ENCODE measurements at regions not wholly inside any gene's neighbourhood (a gene's known extent, or its start where the extent isn't known, plus 50 kb on each side); places are given as distances from the start of the nearest gene placed in this dataset.
"Not testable (repeated sequence)": the region's sequence is repeated elsewhere in the genome, so short reads cannot be mapped to it uniquely, and the experiment has no call there.

DNA sequence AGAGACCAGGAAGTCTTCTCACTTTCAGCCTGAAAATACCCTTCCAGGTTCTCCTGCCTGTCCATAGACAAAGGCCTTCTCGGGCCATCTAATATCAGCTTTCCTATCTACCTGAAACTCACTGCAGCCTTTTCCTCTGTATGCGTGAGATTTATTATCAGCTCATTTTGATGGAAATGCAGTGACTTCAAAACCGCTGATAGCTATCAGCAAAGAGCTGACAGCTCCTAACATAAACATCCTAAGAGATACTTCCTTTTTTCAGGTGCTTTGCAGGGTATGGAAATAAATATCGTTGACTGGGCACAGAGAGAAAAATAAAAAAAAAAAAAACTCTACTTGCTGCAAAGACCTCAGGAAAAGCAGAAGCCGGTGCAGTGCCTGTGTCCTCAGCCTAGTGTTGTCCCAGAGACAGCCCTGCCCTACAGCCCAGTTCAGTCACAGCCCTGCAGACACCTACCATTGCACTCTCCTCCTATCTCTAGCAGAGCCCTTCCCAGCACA lies 215.0 kb upstream of the EGLN3 start:
- no peak overlapping the region for H3K4me3 ChIP-seq (ENCODE audit: low read length)
- no peak for TF ChIP-seq ZNF274 (IDR thresholded peaks at IDR 0.05; ENCODE audit: low read depth, low read length)

DNA sequence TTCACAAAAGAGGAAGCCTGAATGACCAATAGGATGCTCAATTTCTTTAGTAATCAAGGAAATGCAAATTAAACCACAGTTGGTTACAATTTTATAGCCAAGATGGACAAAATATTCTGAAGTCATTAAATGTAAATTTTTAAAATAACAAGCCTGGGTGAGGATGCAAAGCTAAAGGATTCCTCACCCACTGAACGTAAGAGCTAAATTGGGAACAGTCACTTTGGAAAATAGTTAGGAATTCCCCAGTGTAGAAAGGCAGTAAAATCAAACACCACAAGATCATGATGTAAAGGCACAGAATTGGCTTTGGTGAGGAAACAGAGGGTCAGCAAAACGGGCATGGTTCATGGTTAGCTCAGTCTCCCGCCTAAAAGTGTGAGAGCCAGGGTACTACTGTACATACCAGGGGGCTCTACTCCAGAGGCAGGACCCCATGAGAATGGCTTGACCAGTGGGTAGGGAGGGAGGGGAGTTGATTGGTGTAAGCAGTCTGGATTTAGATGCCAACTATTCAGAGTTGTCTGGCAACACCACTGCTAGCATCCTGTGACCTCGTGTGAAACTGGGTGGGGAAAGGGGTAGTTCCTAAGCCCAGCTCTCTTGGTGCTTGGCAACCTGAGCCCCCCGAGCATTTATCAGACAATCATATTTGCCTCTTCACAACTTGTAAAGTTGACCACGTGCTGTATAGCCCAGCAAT lies 213.4 kb upstream of the EGLN3 start:
- H3K4me3 ChIP-seq (ENCODE audit: low read length): no peak overlapping the region
- no peak for TF ChIP-seq ZNF274 (IDR thresholded peaks at IDR 0.05; ENCODE audit: low read depth, low read length)

DNA sequence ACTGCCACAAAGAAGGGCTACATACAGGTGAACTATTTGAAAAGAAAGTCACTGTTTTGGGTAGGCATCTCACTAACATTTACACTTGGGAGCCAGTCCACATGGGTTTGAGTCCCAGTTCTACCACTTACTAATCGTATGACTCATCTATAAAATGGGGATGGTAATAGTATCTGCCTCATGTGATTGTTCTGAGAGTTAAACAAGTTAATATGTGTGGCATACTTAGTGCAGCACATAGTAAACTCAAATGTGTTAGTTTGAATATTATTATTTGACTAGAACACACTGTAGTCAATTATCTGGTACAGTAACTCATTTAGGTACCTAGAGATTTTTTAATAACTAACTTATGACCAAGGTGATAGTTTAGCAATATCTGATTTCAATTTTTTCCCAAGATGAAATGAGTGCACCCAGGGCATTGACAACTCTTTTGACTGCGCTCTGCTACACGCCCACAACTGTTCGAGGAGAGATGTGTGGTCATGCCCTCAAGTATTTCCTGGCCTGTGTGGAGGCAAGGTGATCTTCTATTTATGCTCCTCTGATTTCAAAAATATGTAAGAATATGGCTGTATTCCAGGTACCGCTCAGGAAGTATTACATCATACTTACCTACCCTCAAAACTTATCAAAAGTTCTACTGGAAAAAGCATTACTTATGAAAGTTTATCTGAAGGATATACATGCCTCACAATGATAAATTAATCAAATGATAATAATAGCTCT lies 210.6 kb upstream of the EGLN3 start:
- no peak for TF ChIP-seq ZNF274 (IDR thresholded peaks at IDR 0.05; ENCODE audit: low read depth, low read length)
- H3K4me3 ChIP-seq (ENCODE audit: low read length): no peak overlapping the region

DNA sequence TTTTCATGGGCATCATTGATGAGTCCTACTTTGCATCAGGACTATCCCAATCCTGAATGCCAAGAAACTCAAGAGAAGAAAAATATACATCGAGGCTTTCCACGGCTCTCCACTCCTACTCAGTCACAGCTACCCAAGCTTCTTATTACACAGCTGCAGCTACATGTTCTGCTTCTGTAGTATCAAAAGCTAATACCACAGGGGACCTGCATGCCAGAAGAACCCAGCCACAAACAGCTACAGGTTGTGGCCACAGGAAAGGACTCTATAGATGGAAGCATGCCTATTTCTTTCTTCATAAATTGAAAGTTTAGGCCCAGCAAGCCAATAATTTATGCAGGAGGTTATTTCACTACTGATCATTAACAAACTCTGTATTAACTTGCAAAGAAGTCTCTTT lies 209.7 kb upstream of the EGLN3 start:
- no peak for TF ChIP-seq ZNF274 (IDR thresholded peaks at IDR 0.05; ENCODE audit: low read depth, low read length)
- no peak overlapping the region for H3K4me3 ChIP-seq (ENCODE audit: low read length)

DNA sequence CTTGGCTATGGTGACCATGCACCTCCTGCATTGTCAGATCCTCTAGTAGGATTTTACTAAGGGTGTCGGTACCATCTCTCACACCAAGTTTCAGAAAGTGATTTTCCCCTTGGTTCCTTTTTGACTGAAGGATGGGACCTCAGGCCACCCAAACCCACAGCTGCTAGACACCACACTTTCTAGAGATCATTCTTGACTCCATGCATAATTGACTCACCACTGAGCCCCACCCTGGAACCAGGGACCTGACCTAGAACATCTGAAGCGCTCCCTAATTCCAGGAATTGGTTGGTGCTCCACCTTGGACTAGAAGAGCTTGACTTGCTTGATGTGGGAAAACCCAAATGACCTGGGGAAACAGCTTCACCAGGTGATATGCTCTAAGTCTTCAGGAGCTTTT lies 206.8 kb upstream of the EGLN3 start:
- TF ChIP-seq ZNF274 (IDR thresholded peaks at IDR 0.05; ENCODE audit: low read depth, low read length): no peak
- H3K4me3 ChIP-seq (ENCODE audit: low read length): no peak overlapping the region

DNA sequence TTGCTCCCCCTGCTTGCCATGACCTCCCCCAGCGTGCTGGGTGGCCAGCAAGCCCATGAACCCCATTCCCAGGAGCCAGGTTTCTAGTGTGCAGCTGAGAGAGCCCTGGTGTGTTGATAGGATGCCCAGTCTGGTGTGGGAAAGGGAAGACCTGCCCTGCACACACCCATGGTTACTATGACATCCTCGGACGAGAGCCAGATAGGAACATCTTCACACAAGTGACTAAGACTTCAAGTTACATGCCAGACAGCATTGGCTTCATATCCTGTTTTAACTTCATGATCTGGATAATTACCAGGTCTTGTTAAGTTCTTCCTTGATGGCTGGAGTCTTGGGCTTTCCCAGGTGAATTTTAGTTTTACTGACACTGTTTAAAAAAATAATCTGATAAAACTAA lies 196.6 kb upstream of the EGLN3 start:
- no peak for TF ChIP-seq ZNF274 (IDR thresholded peaks at IDR 0.05; ENCODE audit: low read depth, low read length)
- H3K4me3 ChIP-seq (ENCODE audit: low read length): no peak overlapping the region

DNA sequence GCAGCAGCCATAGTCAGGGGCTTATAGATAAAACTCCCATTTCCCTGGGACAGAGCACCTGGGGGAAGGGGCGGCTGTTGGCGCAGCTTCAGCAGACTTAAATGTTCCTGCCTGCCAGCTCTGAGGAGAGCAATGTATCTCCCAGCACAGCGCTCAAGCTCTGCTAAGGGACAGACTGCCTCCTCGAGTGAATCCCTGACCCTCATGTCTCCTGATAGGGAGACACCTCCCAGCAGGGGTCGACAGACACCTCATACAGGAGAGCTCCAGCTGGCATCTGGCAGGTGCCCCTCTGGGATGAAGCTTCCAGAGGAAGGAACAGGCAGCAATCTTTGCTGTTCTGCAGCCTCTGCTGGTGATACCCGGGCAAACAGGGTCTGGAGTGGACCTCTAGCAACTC lies 189.3 kb upstream of the EGLN3 start:
- not testable (repeated sequence) for H3K4me3 ChIP-seq (ENCODE audit: low read length)

DNA sequence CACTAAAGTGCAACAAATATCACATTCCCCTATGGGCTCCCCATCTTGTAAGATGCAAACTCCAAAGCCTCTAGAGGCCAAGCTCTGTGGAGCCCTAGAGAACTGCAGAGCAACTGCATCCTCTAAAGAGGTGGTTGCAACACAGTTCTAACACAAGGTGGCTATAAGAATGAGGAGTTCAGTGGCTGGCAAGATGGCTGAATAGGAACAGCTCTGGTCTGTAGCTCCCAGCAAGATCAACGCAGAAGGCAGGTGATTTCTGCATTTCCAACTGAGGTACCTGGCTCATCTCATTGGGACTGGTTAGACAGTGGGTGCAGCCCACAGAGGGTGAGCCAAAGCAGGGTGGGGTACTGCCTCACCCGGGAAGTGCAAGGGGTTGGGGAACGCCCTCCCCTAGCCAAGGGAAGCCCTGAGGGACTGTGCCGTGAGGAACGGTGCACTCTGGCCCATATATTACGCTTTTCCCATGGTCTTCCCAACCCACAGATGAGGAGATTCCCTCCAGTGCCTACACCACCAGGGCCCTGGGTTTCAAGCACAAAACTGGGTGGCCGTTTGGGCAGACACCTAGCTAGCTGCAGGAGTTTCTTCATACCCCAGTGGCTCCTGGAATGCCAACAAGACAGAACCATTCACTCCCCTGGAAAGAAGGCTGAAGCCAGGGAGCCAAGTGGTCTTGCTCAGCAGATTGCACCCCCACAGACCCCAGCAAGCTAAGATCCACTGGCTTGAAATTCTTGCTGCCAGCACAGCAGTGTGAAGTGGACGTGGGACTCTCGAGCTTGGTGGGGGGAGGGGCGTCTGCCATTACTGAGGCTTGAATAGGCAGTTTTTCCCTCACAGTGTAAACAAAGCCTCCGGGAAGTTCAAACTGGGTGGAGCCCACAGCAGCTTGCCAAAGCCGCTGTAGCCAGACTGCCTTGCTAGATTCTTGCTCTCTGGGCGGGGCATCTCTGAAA lies 188.6 kb upstream of the EGLN3 start:
- not testable (repeated sequence) for H3K4me3 ChIP-seq (ENCODE audit: low read length)

DNA sequence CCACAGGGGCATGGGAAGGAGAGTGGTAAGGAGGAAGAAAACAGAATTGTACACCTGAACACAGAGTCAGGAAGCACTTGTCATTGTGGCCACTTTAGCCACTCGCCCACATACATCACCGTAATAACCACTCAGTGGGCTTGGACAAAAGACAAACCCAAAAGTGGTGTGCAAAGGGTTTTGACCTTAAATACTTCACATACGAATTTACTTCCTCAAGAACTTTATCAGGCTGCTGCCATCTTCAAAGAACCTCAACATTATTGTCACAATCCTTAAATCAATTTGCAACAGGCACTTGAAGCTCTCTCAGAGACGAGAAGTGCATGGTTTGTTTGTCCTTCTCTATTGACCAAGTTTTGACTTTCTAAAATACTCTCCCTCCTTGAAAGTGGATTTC lies 187.3 kb upstream of the EGLN3 start:
- no peak for TF ChIP-seq ZNF274 (IDR thresholded peaks at IDR 0.05; ENCODE audit: low read depth, low read length)
- no peak overlapping the region for H3K4me3 ChIP-seq (ENCODE audit: low read length)

DNA sequence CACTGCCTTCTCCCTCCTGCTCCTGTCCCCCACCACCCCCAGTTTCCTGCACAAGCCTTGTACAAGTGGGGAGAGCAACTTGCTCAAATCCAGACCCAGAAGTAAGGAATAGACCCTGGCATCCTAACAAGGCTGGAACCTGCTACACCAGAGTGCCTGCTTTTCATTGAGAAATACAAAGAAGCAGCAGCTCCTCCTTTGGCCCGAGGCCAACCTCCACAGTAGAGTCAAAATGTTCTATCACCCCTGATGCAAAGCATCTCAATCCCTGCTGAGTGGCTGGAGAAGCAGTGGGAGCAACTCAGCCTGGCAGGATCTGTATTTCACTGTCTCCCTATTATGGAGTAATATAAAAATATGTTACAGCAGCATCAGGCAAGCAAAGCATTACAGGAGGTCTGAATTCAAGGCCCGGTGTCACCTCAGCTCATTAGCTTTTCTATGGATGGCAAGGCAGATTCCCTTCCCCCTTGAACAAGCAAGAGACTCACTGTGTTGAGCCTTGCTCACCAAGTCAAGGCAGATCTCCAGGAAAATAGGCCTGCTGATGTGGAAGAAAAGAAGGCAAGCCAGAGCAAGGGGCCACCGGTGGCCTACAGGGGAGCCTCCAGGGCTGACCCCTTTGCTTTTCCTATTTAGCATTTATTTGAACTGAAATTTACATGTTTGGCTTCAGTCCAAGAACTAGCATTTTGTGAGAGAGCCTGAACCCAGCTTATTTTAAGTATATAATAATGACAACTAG lies 186.3 kb upstream of the EGLN3 start:
- H3K4me3 ChIP-seq (ENCODE audit: low read length): no peak overlapping the region
- TF ChIP-seq ZNF274 (IDR thresholded peaks at IDR 0.05; ENCODE audit: low read depth, low read length): no peak

DNA sequence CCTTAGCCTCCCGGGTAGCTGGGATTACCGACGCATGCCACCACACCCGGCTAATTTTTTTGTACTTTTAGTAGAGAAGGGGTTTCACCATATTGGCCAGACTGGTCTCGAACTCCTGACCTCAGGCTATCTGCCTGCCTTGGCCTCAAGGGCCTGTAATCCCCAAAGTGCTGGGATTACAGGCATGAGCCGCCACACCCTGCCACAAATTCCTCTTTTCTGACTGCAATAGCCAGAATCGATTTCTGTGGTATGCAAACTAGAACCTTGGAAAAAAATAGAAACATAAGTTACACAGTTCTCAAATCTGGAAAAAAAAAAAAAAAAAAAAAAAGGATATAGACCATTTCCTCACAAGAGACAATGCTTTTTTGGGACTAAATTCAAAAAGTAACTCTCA lies 184.6 kb upstream of the EGLN3 start:
- H3K4me3 ChIP-seq (ENCODE audit: low read length): no peak overlapping the region
- TF ChIP-seq ZNF274 (IDR thresholded peaks at IDR 0.05; ENCODE audit: low read depth, low read length): no peak

DNA sequence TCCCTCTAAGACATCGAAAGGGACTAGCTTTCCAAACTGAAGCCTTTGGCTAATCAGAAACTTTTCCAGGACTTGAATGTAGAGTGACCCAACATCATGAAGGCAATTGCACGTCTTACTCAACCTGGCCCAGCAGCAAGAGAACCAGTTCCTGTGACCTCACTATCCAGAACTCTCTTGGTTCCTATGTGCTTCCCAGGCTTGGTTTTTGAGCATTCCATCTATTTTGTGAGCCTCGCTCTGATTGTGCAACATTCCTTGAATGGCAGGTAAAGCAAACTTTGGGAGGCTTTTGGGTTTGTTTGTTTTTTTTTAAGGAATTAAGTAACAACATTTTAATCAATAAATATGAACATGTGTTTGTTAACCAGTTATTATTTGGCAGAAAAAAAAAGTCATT lies 183.6 kb upstream of the EGLN3 start:
- TF ChIP-seq ZNF274 (IDR thresholded peaks at IDR 0.05; ENCODE audit: low read depth, low read length): no peak
- H3K4me3 ChIP-seq (ENCODE audit: low read length): no peak overlapping the region

DNA sequence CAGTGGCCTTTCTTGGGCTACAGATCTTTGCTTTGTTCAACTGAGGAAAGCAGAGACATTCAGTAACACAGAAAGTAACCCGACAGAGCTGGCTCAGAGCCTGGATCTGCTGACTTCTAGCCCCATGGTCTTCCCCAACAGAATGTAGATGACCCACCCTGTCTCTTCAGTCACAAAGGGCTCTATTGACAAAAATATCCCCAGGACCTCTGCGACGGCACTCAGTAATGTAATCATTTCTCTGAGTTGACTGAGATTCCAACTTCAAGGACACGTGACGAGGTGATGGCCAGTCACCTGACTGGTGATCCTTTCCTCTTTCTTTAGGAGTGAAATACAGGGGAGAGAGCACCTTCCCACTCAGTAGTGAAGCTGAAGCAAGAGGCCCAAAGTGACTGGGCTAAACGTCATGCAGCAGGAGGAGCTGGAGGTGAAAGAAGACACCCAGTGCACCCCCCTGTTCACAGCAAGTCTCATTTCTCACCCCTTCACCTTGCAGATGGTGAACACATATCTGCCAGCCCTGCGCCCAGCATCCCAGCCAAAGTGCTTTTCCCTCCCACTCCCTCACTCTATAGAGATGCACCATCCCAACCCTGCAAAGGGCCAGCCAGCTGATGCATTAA lies 179.2 kb upstream of the EGLN3 start:
- TF ChIP-seq ZNF274 (IDR thresholded peaks at IDR 0.05; ENCODE audit: low read depth, low read length): no peak
- no peak overlapping the region for H3K4me3 ChIP-seq (ENCODE audit: low read length)
